ENCODE measurements at regions not wholly inside any gene's neighbourhood (a gene's known extent, or its start where the extent isn't known, plus 50 kb on each side); places are given as distances from the start of the nearest gene placed in this dataset.

DNA sequence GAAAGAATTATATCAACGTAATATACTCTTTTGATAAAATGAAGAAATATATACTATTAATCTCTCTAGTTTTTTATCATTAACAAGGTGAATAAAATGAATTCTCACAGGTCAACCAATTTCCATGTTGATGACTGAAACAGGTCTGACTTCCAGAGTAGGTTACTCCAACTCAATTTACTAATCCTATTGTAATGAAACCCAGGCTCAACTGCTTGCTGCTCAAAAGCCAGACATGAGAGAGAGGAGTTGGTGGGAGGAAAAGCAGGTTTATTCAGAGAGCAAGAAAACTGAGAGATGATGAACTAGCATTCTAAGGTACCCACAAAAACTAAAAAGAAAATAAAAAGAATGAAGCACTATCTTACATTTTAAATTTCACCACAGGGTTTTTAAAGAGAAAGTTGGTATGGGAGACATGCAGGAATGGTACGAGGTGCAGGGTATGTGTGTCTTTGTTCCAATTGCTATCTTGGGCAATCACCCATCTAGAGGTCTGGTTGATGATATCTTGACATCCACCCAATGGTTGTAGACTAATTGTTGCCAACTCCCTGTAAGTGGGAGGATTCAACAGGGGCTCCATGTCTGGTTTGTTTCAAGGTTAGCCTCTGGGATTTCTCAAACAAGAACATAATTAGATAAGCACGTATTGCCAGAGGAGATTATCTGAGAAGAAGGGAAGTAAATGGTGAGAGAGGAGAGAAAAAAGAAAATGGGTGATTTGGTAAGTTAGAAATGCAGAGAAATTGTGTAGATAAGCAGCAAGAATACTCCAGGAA, 471.4 kb upstream of the REG3G start:
- H3K4me3 ChIP-seq (ENCODE audit: low read depth, low read length), result no peak overlapping the region
- TF ChIP-seq, protein P1, sequence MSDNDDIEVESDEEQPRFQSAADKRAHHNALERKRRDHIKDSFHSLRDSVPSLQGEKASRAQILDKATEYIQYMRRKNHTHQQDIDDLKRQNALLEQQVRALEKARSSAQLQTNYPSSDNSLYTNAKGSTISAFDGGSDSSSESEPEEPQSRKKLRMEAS (IDR thresholded peaks at IDR 0.05; ENCODE audit: low read depth, low read length), result no peak
- TF ChIP-seq POLR2A (IDR thresholded peaks at IDR 0.05; ENCODE audit: extremely low read depth, insufficient read length) (no peak), MYC (IDR thresholded peaks at IDR 0.05; ENCODE audit: low read depth, low read length) (no peak)
- TF ChIP-seq, protein P2, sequence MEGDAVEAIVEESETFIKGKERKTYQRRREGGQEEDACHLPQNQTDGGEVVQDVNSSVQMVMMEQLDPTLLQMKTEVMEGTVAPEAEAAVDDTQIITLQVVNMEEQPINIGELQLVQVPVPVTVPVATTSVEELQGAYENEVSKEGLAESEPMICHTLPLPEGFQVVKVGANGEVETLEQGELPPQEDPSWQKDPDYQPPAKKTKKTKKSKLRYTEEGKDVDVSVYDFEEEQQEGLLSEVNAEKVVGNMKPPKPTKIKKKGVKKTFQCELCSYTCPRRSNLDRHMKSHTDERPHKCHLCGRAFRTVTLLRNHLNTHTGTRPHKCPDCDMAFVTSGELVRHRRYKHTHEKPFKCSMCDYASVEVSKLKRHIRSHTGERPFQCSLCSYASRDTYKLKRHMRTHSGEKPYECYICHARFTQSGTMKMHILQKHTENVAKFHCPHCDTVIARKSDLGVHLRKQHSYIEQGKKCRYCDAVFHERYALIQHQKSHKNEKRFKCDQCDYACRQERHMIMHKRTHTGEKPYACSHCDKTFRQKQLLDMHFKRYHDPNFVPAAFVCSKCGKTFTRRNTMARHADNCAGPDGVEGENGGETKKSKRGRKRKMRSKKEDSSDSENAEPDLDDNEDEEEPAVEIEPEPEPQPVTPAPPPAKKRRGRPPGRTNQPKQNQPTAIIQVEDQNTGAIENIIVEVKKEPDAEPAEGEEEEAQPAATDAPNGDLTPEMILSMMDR (IDR thresholded peaks at IDR 0.05; ENCODE audit: low read depth, low read length), result no peak
- no peak for DNase-seq (ENCODE audit: low read depth)

DNA sequence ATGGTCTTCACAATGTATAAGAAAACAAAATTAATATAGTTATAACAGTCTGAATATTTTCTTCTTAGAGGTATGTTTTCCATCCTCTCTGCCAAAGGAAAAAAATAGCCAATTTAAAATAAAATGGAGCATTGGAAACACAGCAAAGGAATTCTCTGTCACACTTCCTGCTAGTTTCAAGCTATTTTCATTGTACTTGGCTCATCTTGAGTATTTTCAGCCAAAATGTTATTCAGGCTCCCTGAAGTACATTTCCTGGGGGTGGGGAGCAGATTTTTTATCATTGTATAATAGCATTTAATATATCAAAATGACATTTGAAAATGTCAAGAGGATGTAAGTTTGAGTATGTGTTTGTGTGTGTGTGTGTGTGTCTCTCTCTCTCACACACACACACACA, 463.6 kb upstream of the REG3G start:
- DNase-seq (ENCODE audit: low read depth), result no peak
- no peak overlapping the region for H3K4me3 ChIP-seq (ENCODE audit: low read depth, low read length)
- TF ChIP-seq MYC (IDR thresholded peaks at IDR 0.05; ENCODE audit: low read depth, low read length) (no peak), POLR2A (IDR thresholded peaks at IDR 0.05; ENCODE audit: extremely low read depth, insufficient read length) (no peak)
- TF ChIP-seq, protein P2 (IDR thresholded peaks at IDR 0.05; ENCODE audit: low read depth, low read length), result no peak
- TF ChIP-seq, protein P1 (IDR thresholded peaks at IDR 0.05; ENCODE audit: low read depth, low read length), result no peak

DNA sequence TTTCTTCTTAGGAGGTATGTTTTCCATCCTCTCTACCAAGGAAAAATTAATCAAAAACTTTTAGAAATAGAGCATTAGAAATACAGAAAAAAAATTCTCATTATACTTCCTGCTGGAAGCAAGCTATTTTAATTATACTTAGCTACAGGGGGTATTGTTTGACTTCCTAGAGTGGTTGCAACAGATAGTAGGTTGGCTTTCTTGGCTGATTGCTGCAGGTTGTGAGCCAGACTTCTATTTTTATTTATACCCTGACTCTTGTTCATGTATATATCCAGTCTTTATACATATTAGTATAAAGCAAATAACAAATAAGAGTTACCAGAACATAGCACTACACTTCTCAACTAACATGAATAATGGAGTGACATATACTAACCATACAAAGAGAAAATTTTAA, 460.8 kb upstream of the REG3G start:
- H3K4me3 ChIP-seq (ENCODE audit: low read depth, low read length), result no peak overlapping the region
- TF ChIP-seq POLR2A (IDR thresholded peaks at IDR 0.05; ENCODE audit: extremely low read depth, insufficient read length) (no peak), MYC (IDR thresholded peaks at IDR 0.05; ENCODE audit: low read depth, low read length) (no peak)
- TF ChIP-seq, protein P1 (IDR thresholded peaks at IDR 0.05; ENCODE audit: low read depth, low read length), result no peak
- TF ChIP-seq, protein P2 (IDR thresholded peaks at IDR 0.05; ENCODE audit: low read depth, low read length), result no peak
- no peak for DNase-seq (ENCODE audit: low read depth)

DNA sequence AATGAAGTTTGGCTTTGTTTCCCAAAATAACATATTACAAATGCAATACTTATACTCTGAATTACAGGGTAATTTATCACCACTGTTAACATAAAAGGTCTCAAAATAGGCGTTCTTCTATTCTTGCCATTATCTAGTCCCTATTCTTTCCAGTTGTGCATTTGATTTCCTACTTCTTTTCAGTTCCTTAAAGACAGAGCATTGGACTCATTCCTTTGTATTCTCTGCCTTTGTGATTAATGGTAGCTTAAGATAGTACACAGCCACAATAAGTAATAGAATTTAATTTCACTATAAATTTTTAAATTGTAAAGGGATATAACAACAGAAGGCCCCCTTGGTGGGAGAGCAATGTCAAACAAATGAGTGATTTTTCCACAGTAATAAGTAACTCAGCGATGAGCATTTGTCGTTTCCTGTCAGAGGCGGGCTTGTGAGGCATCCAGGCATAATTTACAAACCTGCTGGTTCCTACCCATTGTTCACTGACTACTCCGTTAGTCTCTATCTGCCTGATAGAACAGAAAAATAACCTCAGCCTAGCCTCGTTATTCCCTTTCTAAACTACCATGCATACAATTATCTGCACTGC, 456.6 kb upstream of the REG3G start:
- TF ChIP-seq, protein P1 (IDR thresholded peaks at IDR 0.05; ENCODE audit: low read depth, low read length), result no peak
- TF ChIP-seq, protein P2 (IDR thresholded peaks at IDR 0.05; ENCODE audit: low read depth, low read length), result no peak
- TF ChIP-seq MYC (IDR thresholded peaks at IDR 0.05; ENCODE audit: low read depth, low read length), result no peak
- TF ChIP-seq POLR2A (IDR thresholded peaks at IDR 0.05; ENCODE audit: extremely low read depth, insufficient read length), result no peak
- DNase-seq (ENCODE audit: low read depth), result no peak
- H3K4me3 ChIP-seq (ENCODE audit: low read depth, low read length), result no peak overlapping the region

DNA sequence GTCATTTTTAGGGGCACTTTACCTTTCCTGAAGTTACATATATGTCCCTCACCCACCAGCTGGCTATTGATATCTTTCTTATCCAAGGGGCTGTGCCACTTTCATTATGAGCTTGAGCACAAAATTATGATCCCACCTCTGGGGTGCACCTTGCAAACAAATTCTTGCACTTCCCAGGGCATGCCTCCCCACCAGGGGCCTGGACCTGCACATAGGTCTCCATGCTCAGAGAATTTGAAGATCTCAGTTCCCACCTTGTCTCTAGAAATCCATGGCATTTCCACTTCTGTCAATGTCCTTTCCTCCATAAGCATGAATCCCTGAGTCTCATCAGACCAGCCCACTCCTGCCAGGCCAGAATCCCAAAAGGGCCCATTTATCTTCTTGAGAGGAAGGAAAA, 449.1 kb upstream of the REG3G start:
- TF ChIP-seq POLR2A (IDR thresholded peaks at IDR 0.05; ENCODE audit: extremely low read depth, insufficient read length) (no peak), MYC (IDR thresholded peaks at IDR 0.05; ENCODE audit: low read depth, low read length) (no peak)
- TF ChIP-seq, protein P1 (IDR thresholded peaks at IDR 0.05; ENCODE audit: low read depth, low read length), result no peak
- TF ChIP-seq, protein P2 (IDR thresholded peaks at IDR 0.05; ENCODE audit: low read depth, low read length), result no peak
- H3K4me3 ChIP-seq (ENCODE audit: low read depth, low read length), result no peak overlapping the region
- no peak for DNase-seq (ENCODE audit: low read depth)

Data from NB4 (cell line).